DND-41 (cell line): ENCODE measurements at regions not wholly inside any gene's neighbourhood (a gene's known extent, or its start where the extent isn't known, plus 50 kb on each side); places are given as distances from the start of the nearest gene placed in this dataset.

Experiments used
- CTCF ChIP-seq: IDR thresholded peaks from 2 replicates; pipeline ENCODE4 v1.5.1; 2012; ENCODE audit warnings: borderline replicate concordance, low read length, moderate library complexity, mild to moderate bottlenecking; ENCODE audit not compliant: poor library complexity, severe bottlenecking; ENCODE audit errors: extremely low read depth
- EZH2 ChIP-seq: IDR thresholded peaks from 3 replicates; pipeline ENCODE4 v1.6.1; 2012; ENCODE audit warnings: borderline replicate concordance, low read depth, mild to moderate bottlenecking, moderate library complexity, low read length, inconsistent platforms; ENCODE audit not compliant: severe bottlenecking

GRCh38 chr4:28482580-28483270 is 1622.1 kb downstream of the STIM2 start:
- TF ChIP-seq CTCF (no peak), EZH2 (no peak)
